ENCODE measurements at regions not wholly inside any gene's neighbourhood (a gene's known extent, or its start where the extent isn't known, plus 50 kb on each side); places are given as distances from the start of the nearest gene placed in this dataset.

GRCh38 chr9:95760791-95761190 is 114.7 kb upstream of the ERCC6L2 start:
- H3K36me3 ChIP-seq (ENCODE audit: control insufficient read depth, insufficient read depth, low read length): no peaks in the 10 kb centered on the region
- H3K9me3 ChIP-seq (ENCODE audit: control insufficient read depth, low read length): no peaks in the 10 kb centered on the region
- H3K27ac ChIP-seq (ENCODE audit: low read depth, low read length, severe bottlenecking): peak overlapping the region; percentile 18
- no peak overlapping the region for H3K4me3 ChIP-seq (ENCODE audit: extremely low read depth, insufficient read depth, low read length, poor library complexity, severe bottlenecking)
- peaks cover 7% of the 10 kb centered on the region for H3K4me1 ChIP-seq (ENCODE audit: control insufficient read depth, insufficient read depth, low read length, poor library complexity, severe bottlenecking)
- WGBS, 2 experiments (ENCODE audit: insufficient coverage in 2 of 2): 78 to 84% methylated on average over 6 to 8 of the region's 8 CpGs

GRCh38 chr9:95757439-95757838 is 118.1 kb upstream of the ERCC6L2 start:
- Histone ChIP-seq H3K4me1 (ENCODE audit: control insufficient read depth, insufficient read depth, low read length, poor library complexity, severe bottlenecking) (peaks cover 26% of the 10 kb centered on the region), H3K4me3 (ENCODE audit: extremely low read depth, insufficient read depth, low read length, poor library complexity, severe bottlenecking) (no peak overlapping the region), H3K36me3 (ENCODE audit: control insufficient read depth, insufficient read depth, low read length) (no peaks in the 10 kb centered on the region), H3K9me3 (ENCODE audit: control insufficient read depth, low read length) (no peaks in the 10 kb centered on the region), H3K27ac (ENCODE audit: low read depth, low read length, severe bottlenecking) (no peak overlapping the region)
- 94 to 96% methylated on average over 4 to 6 of the region's 6 CpGs for WGBS, 2 experiments (ENCODE audit: insufficient coverage in 2 of 2)

- Histone ChIP-seq H3K27ac (ENCODE audit: low read depth, low read length, severe bottlenecking) (no peak overlapping the region), H3K36me3 (ENCODE audit: control insufficient read depth, insufficient read depth, low read length) (no peaks in the 10 kb centered on the region), H3K9me3 (ENCODE audit: control insufficient read depth, low read length) (no peaks in the 10 kb centered on the region), H3K4me3 (ENCODE audit: extremely low read depth, insufficient read depth, low read length, poor library complexity, severe bottlenecking) (no peak overlapping the region), H3K4me1 (ENCODE audit: control insufficient read depth, insufficient read depth, low read length, poor library complexity, severe bottlenecking) (peaks cover 26% of the 10 kb centered on the region)
- 24 to 27% methylated on average over 2 of the region's 4 CpGs for WGBS, 2 experiments (ENCODE audit: insufficient coverage in 2 of 2)
Observed at GRCh38 chr9:95756986-95757385, 118.5 kb upstream of the ERCC6L2 start.

- 90 to 91% methylated on average over 2 to 3 of the region's 3 CpGs for whole genome bisulfite sequencing, 2 experiments (ENCODE audit: insufficient coverage in 2 of 2)
- Histone ChIP-seq H3K27ac (ENCODE audit: low read depth, low read length, severe bottlenecking) (no peak overlapping the region), H3K9me3 (ENCODE audit: control insufficient read depth, low read length) (no peaks in the 10 kb centered on the region), H3K4me1 (ENCODE audit: control insufficient read depth, insufficient read depth, low read length, poor library complexity, severe bottlenecking) (peaks cover 26% of the 10 kb centered on the region), H3K4me3 (ENCODE audit: extremely low read depth, insufficient read depth, low read length, poor library complexity, severe bottlenecking) (no peak overlapping the region), H3K36me3 (ENCODE audit: control insufficient read depth, insufficient read depth, low read length) (no peaks in the 10 kb centered on the region)
Observed at GRCh38 chr9:95756101-95756500, 119.4 kb upstream of the ERCC6L2 start.

GRCh38 chr9:95755421-95755730 is 120.1 kb upstream of the ERCC6L2 start:
- no peak overlapping the region for H3K4me3 ChIP-seq (ENCODE audit: extremely low read depth, insufficient read depth, low read length, poor library complexity, severe bottlenecking)
- no peak overlapping the region for H3K27ac ChIP-seq (ENCODE audit: low read depth, low read length, severe bottlenecking)
- no peaks in the 10 kb centered on the region for H3K36me3 ChIP-seq (ENCODE audit: control insufficient read depth, insufficient read depth, low read length)
- H3K4me1 ChIP-seq (ENCODE audit: control insufficient read depth, insufficient read depth, low read length, poor library complexity, severe bottlenecking): peaks cover 23% of the 10 kb centered on the region
- H3K9me3 ChIP-seq (ENCODE audit: control insufficient read depth, low read length): no peaks in the 10 kb centered on the region
- 86% methylated on average over 3 of the region's 3 CpGs; no CpG with 5 or more reads in 1 of the 2 experiments for whole genome bisulfite sequencing, 2 experiments (ENCODE audit: insufficient coverage in 2 of 2)

GRCh38 chr9:95754533-95755420 is 120.7 kb upstream of the ERCC6L2 start:
- Histone ChIP-seq H3K4me1 (ENCODE audit: control insufficient read depth, insufficient read depth, low read length, poor library complexity, severe bottlenecking) (peaks cover 23% of the 10 kb centered on the region), H3K27ac (ENCODE audit: low read depth, low read length, severe bottlenecking) (peak overlapping the region; percentile 13)
- WGBS, 2 experiments (ENCODE audit: insufficient coverage in 2 of 2): 60 to 61% methylated on average over 11 to 12 of the region's 15 CpGs

GRCh38 chr9:95753762-95754465 is 121.6 kb upstream of the ERCC6L2 start:
- 44 to 100% methylated on average over 1 to 3 of the region's 7 CpGs for WGBS, 2 experiments (ENCODE audit: insufficient coverage in 2 of 2)
- Histone ChIP-seq H3K27ac (ENCODE audit: low read depth, low read length, severe bottlenecking) (peak overlapping the region; percentile 13), H3K4me3 (ENCODE audit: extremely low read depth, insufficient read depth, low read length, poor library complexity, severe bottlenecking) (no peak overlapping the region), H3K36me3 (ENCODE audit: control insufficient read depth, insufficient read depth, low read length) (no peaks in the 10 kb centered on the region), H3K4me1 (ENCODE audit: control insufficient read depth, insufficient read depth, low read length, poor library complexity, severe bottlenecking) (peaks cover 23% of the 10 kb centered on the region), H3K9me3 (ENCODE audit: control insufficient read depth, low read length) (no peaks in the 10 kb centered on the region)

More at GRCh38 chr9:95754533-95755420, 120.7 kb upstream of the ERCC6L2 start:
- H3K9me3 ChIP-seq (ENCODE audit: control insufficient read depth, low read length): no peaks in the 10 kb centered on the region
- H3K4me3 ChIP-seq (ENCODE audit: extremely low read depth, insufficient read depth, low read length, poor library complexity, severe bottlenecking): no peak overlapping the region
- no peaks in the 10 kb centered on the region for H3K36me3 ChIP-seq (ENCODE audit: control insufficient read depth, insufficient read depth, low read length)

- WGBS, 2 experiments (ENCODE audit: insufficient coverage in 2 of 2): 14 to 19% methylated on average over 34 to 38 of the region's 41 CpGs
- H3K36me3 ChIP-seq (ENCODE audit: control insufficient read depth, insufficient read depth, low read length): no peaks in the 10 kb centered on the region
- peaks cover 23% of the 10 kb centered on the region for H3K4me1 ChIP-seq (ENCODE audit: control insufficient read depth, insufficient read depth, low read length, poor library complexity, severe bottlenecking)
- H3K4me3 ChIP-seq (ENCODE audit: extremely low read depth, insufficient read depth, low read length, poor library complexity, severe bottlenecking): no peak overlapping the region
- no peak overlapping the region for H3K27ac ChIP-seq (ENCODE audit: low read depth, low read length, severe bottlenecking)
- H3K9me3 ChIP-seq (ENCODE audit: control insufficient read depth, low read length): no peaks in the 10 kb centered on the region
Observed at GRCh38 chr9:95752129-95752731, 123.3 kb upstream of the ERCC6L2 start.

- Histone ChIP-seq H3K27ac (ENCODE audit: low read depth, low read length, severe bottlenecking) (no peak overlapping the region), H3K36me3 (ENCODE audit: control insufficient read depth, insufficient read depth, low read length) (no peaks in the 10 kb centered on the region), H3K4me3 (ENCODE audit: extremely low read depth, insufficient read depth, low read length, poor library complexity, severe bottlenecking) (no peak overlapping the region), H3K9me3 (ENCODE audit: control insufficient read depth, low read length) (no peaks in the 10 kb centered on the region), H3K4me1 (ENCODE audit: control insufficient read depth, insufficient read depth, low read length, poor library complexity, severe bottlenecking) (peaks cover 19% of the 10 kb centered on the region)
- WGBS, 2 experiments (ENCODE audit: insufficient coverage in 2 of 2): no CpG with 5 or more reads among the region's 2 CpGs
Observed at GRCh38 chr9:95751520-95751790, 124.0 kb upstream of the ERCC6L2 start.

- 78 to 92% methylated on average over 7 to 9 of the region's 11 CpGs for WGBS, 2 experiments (ENCODE audit: insufficient coverage in 2 of 2)
- no peak overlapping the region for H3K27ac ChIP-seq (ENCODE audit: low read depth, low read length, severe bottlenecking)
- H3K4me1 ChIP-seq (ENCODE audit: control insufficient read depth, insufficient read depth, low read length, poor library complexity, severe bottlenecking): peaks cover 19% of the 10 kb centered on the region
- H3K4me3 ChIP-seq (ENCODE audit: extremely low read depth, insufficient read depth, low read length, poor library complexity, severe bottlenecking): no peak overlapping the region
- no peaks in the 10 kb centered on the region for H3K9me3 ChIP-seq (ENCODE audit: control insufficient read depth, low read length)
- H3K36me3 ChIP-seq (ENCODE audit: control insufficient read depth, insufficient read depth, low read length): no peaks in the 10 kb centered on the region
Observed at GRCh38 chr9:95750725-95751519, 124.6 kb upstream of the ERCC6L2 start.
